ENCODE measurements at regions not wholly inside any gene's neighbourhood (a gene's known extent, or its start where the extent isn't known, plus 50 kb on each side); places are given as distances from the start of the nearest gene placed in this dataset.

DNA sequence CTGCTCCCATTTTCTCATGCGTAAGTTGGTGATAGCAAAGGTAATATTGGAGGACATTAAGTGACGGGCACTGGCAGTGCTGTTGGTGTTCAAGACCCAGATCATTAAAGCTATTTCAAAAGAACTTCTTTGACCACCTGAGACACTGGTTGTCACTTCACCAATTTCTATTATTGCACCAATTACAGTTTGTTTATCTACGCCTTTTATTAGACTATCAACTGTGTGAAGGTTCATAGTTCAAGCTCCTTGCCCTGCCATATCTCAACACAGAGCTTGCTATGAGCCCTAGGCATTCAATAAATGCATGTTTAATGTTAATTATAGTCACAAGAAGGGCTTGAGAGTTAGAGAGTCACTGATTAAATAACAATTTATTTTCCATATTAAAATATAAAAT is 778.7 kb upstream of the HS3ST1 start:
- Histone ChIP-seq H3K27me3 (ENCODE audit: control insufficient read depth in 4 of 4, insufficient read depth in 4 of 4, low read length in 3 of 4) (no peaks in the 10 kb centered on the region), H3K4me3 (ENCODE audit: low read depth in 1 of 3, low read length in 3 of 3) (no peak overlapping the region), H3K9ac (ENCODE audit: low read depth in 1 of 2, low read length in 2 of 2) (no peak overlapping the region), H3K36me3 (ENCODE audit: control insufficient read depth in 4 of 4, insufficient read depth in 3 of 4, low read depth in 1 of 4, low read length in 3 of 4) (no peaks in the 10 kb centered on the region), H3K4me1 (ENCODE audit: control insufficient read depth in 4 of 4, insufficient read depth in 4 of 4, low read length in 3 of 4) (no peaks in the 10 kb centered on the region), H3K27ac (ENCODE audit: low read depth in 1 of 2, low read length in 2 of 2) (no peak overlapping the region), H3K9me3 (ENCODE audit: control insufficient read depth in 4 of 4, low read length in 3 of 4) (peaks cover 0 to 3% (median 0%) of the 10 kb centered on the region in 4 donors)
- 84% methylated on average over 3 of the region's 3 CpGs for WGBS
- no peak for DNase-seq (ENCODE audit: low spot score)
- TF ChIP-seq JUND (IDR thresholded peaks at IDR 0.05) (no peak), GABPA (IDR thresholded peaks at IDR 0.05 in 1 of 2, conservative IDR thresholded peaks at IDR 0.05 in 1 of 2) (no peak), EGR1 (IDR thresholded peaks at IDR 0.05; ENCODE audit: low read depth in 2 of 2) (no peak), FOXA1 (IDR thresholded peaks at IDR 0.05) (no peak)
- TF ChIP-seq, protein P1, sequence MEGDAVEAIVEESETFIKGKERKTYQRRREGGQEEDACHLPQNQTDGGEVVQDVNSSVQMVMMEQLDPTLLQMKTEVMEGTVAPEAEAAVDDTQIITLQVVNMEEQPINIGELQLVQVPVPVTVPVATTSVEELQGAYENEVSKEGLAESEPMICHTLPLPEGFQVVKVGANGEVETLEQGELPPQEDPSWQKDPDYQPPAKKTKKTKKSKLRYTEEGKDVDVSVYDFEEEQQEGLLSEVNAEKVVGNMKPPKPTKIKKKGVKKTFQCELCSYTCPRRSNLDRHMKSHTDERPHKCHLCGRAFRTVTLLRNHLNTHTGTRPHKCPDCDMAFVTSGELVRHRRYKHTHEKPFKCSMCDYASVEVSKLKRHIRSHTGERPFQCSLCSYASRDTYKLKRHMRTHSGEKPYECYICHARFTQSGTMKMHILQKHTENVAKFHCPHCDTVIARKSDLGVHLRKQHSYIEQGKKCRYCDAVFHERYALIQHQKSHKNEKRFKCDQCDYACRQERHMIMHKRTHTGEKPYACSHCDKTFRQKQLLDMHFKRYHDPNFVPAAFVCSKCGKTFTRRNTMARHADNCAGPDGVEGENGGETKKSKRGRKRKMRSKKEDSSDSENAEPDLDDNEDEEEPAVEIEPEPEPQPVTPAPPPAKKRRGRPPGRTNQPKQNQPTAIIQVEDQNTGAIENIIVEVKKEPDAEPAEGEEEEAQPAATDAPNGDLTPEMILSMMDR (IDR thresholded peaks at IDR 0.05; ENCODE audit: low read depth, low read length, missing input control): no peak
- TF ChIP-seq, protein P2, sequence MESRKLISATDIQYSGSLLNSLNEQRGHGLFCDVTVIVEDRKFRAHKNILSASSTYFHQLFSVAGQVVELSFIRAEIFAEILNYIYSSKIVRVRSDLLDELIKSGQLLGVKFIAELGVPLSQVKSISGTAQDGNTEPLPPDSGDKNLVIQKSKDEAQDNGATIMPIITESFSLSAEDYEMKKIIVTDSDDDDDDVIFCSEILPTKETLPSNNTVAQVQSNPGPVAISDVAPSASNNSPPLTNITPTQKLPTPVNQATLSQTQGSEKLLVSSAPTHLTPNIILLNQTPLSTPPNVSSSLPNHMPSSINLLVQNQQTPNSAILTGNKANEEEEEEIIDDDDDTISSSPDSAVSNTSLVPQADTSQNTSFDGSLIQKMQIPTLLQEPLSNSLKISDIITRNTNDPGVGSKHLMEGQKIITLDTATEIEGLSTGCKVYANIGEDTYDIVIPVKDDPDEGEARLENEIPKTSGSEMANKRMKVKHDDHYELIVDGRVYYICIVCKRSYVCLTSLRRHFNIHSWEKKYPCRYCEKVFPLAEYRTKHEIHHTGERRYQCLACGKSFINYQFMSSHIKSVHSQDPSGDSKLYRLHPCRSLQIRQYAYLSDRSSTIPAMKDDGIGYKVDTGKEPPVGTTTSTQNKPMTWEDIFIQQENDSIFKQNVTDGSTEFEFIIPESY (IDR thresholded peaks at IDR 0.05): no peak

DNA sequence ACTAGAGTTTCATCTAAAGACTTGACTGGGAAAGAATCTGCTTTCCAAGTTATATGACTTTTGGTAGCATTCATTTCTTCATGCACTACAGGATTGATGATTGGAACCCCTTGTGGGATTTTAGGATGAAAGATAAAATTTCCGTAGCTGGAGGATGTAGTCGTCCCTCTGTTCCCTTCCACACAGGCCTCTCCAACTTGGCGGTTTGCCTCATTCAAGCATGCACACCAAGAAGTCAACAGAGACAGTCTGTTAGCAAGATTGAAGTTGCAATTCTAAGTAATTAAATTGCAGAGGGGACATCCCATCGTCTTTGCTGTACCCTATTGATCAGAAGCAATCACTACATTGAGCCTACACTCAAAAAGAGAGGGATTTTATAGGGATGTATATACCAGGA is 777.4 kb upstream of the HS3ST1 start:
- no peak overlapping the region for H3K27ac ChIP-seq (ENCODE audit: low read depth in 1 of 2, low read length in 2 of 2)
- WGBS: 53% methylated on average over 4 of the region's 4 CpGs
- no peak for DNase-seq (ENCODE audit: low spot score)

More for the DNA sequence above, 777.4 kb upstream of the HS3ST1 start:
- no peak overlapping the region for H3K4me3 ChIP-seq (ENCODE audit: low read depth in 1 of 3, low read length in 3 of 3)
- no peaks in the 10 kb centered on the region for H3K36me3 ChIP-seq (ENCODE audit: control insufficient read depth in 4 of 4, insufficient read depth in 3 of 4, low read depth in 1 of 4, low read length in 3 of 4)
- H3K9ac ChIP-seq (ENCODE audit: low read depth in 1 of 2, low read length in 2 of 2): no peak overlapping the region
- H3K27me3 ChIP-seq (ENCODE audit: control insufficient read depth in 4 of 4, insufficient read depth in 4 of 4, low read length in 3 of 4): no peaks in the 10 kb centered on the region
- H3K4me1 ChIP-seq (ENCODE audit: control insufficient read depth in 4 of 4, insufficient read depth in 4 of 4, low read length in 3 of 4): no peaks in the 10 kb centered on the region
- TF ChIP-seq HNF4A (conservative IDR thresholded peaks at IDR 0.05): no peak
- no peak for TF ChIP-seq FOXA2 (IDR thresholded peaks at IDR 0.05)
- TF ChIP-seq, protein P3, sequence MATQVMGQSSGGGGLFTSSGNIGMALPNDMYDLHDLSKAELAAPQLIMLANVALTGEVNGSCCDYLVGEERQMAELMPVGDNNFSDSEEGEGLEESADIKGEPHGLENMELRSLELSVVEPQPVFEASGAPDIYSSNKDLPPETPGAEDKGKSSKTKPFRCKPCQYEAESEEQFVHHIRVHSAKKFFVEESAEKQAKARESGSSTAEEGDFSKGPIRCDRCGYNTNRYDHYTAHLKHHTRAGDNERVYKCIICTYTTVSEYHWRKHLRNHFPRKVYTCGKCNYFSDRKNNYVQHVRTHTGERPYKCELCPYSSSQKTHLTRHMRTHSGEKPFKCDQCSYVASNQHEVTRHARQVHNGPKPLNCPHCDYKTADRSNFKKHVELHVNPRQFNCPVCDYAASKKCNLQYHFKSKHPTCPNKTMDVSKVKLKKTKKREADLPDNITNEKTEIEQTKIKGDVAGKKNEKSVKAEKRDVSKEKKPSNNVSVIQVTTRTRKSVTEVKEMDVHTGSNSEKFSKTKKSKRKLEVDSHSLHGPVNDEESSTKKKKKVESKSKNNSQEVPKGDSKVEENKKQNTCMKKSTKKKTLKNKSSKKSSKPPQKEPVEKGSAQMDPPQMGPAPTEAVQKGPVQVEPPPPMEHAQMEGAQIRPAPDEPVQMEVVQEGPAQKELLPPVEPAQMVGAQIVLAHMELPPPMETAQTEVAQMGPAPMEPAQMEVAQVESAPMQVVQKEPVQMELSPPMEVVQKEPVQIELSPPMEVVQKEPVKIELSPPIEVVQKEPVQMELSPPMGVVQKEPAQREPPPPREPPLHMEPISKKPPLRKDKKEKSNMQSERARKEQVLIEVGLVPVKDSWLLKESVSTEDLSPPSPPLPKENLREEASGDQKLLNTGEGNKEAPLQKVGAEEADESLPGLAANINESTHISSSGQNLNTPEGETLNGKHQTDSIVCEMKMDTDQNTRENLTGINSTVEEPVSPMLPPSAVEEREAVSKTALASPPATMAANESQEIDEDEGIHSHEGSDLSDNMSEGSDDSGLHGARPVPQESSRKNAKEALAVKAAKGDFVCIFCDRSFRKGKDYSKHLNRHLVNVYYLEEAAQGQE (IDR thresholded peaks at IDR 0.05): no peak
- no peak for TF ChIP-seq RXRA (IDR thresholded peaks at IDR 0.05)
- TF ChIP-seq RAD21 (IDR thresholded peaks at IDR 0.05): no peak
- TF ChIP-seq TAF1 (conservative IDR thresholded peaks at IDR 0.05): no peak
- no peak for TF ChIP-seq HNF4G (IDR thresholded peaks at IDR 0.05)
- no peak for TF ChIP-seq GABPA (IDR thresholded peaks at IDR 0.05 in 1 of 2, conservative IDR thresholded peaks at IDR 0.05 in 1 of 2)
- TF ChIP-seq, protein P2 (IDR thresholded peaks at IDR 0.05): no peak
- no peak for TF ChIP-seq NR2F2 (IDR thresholded peaks at IDR 0.05)
- no peak for TF ChIP-seq SP1 (IDR thresholded peaks at IDR 0.05)
- no peak for TF ChIP-seq EGR1 (IDR thresholded peaks at IDR 0.05; ENCODE audit: low read depth in 2 of 2)
- TF ChIP-seq, protein P4, sequence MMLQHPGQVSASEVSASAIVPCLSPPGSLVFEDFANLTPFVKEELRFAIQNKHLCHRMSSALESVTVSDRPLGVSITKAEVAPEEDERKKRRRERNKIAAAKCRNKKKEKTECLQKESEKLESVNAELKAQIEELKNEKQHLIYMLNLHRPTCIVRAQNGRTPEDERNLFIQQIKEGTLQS (IDR thresholded peaks at IDR 0.05): no peak
- no peak for TF ChIP-seq JUND (IDR thresholded peaks at IDR 0.05)
- TF ChIP-seq FOXA1 (IDR thresholded peaks at IDR 0.05): no peak
- TF ChIP-seq, protein P1 (IDR thresholded peaks at IDR 0.05; ENCODE audit: low read depth, low read length, missing input control): no peak
- TF ChIP-seq, protein P5, sequence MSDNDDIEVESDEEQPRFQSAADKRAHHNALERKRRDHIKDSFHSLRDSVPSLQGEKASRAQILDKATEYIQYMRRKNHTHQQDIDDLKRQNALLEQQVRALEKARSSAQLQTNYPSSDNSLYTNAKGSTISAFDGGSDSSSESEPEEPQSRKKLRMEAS (IDR thresholded peaks at IDR 0.05): no peak
- no peak for TF ChIP-seq YY1 (IDR thresholded peaks at IDR 0.05)
- H3K9me3 ChIP-seq (ENCODE audit: control insufficient read depth in 4 of 4, low read length in 3 of 4): peaks cover 0 to 3% (median 0%) of the 10 kb centered on the region in 4 donors
